ENCODE measurements at regions not wholly inside any gene's neighbourhood (a gene's known extent, or its start where the extent isn't known, plus 50 kb on each side); places are given as distances from the start of the nearest gene placed in this dataset.

GRCh38 chr1:22284906-22285548 is 142.1 kb upstream of the WNT4 start:
- Histone ChIP-seq H3K27me3 (ENCODE audit: control insufficient read depth in 2 of 2, insufficient read depth in 1 of 2, low read length in 1 of 2) (no peaks in the 10 kb centered on the region), H3K4me3 (ENCODE audit: low read length in 2 of 2) (no peak overlapping the region), H3K4me1 (ENCODE audit: control insufficient read depth in 2 of 2, insufficient read depth in 2 of 2, low read length in 2 of 2) (no peaks in the 10 kb centered on the region), H3K36me3 (ENCODE audit: control insufficient read depth in 2 of 2, insufficient read depth in 2 of 2, low read length in 1 of 2) (no peaks in the 10 kb centered on the region), H3K27ac (ENCODE audit: low read depth in 1 of 2, low read length in 1 of 2) (no peak overlapping the region), H3K9me3 (ENCODE audit: control insufficient read depth in 2 of 2, insufficient read depth in 1 of 2, low read length in 1 of 2) (no peaks in the 10 kb centered on the region)
- 96% methylated on average over 15 of the region's 15 CpGs for WGBS
- no peak for DNase-seq (ENCODE audit: low read depth in 6 of 9, low spot score in 9 of 9)

- Histone ChIP-seq H3K36me3 (ENCODE audit: control insufficient read depth in 2 of 2, insufficient read depth in 2 of 2, low read length in 1 of 2) (no peaks in the 10 kb centered on the region), H3K9me3 (ENCODE audit: control insufficient read depth in 2 of 2, insufficient read depth in 1 of 2, low read length in 1 of 2) (no peaks in the 10 kb centered on the region), H3K27me3 (ENCODE audit: control insufficient read depth in 2 of 2, insufficient read depth in 1 of 2, low read length in 1 of 2) (no peaks in the 10 kb centered on the region), H3K4me1 (ENCODE audit: control insufficient read depth in 2 of 2, insufficient read depth in 2 of 2, low read length in 2 of 2) (no peaks in the 10 kb centered on the region), H3K27ac (ENCODE audit: low read depth in 1 of 2, low read length in 1 of 2) (no peak overlapping the region), H3K4me3 (ENCODE audit: low read length in 2 of 2) (no peak overlapping the region)
- WGBS: 96% methylated on average over 37 of the region's 37 CpGs
- no peak for DNase-seq (ENCODE audit: low read depth in 6 of 9, low spot score in 9 of 9)
These were observed 142.9 kb upstream of the WNT4 start for GRCh38 chr1:22285549-22286396.

DNA sequence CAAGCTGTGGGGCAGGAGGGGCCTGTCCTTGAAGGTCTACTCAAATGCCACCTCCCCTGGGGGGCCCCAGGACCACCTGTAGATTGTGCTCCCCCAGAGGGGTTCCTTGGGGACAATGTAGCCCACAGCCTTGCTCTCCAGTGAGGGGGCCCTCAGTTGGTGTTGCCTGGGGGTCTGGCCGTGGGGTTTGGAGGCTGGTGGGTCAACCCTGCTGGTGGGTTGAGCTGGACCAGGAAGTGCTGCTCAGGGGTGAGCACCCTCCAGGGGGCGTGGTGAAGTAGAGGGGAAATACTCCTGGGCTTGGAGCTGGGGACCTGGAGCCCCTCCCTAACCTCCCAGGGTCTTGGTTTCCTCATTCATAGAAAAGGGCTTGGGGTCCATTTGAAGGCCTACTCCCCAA is 143.6 kb upstream of the WNT4 start:
- Histone ChIP-seq H3K27ac (ENCODE audit: low read depth in 1 of 2, low read length in 1 of 2) (no peak overlapping the region), H3K4me3 (ENCODE audit: low read length in 2 of 2) (no peak overlapping the region), H3K4me1 (ENCODE audit: control insufficient read depth in 2 of 2, insufficient read depth in 2 of 2, low read length in 2 of 2) (no peaks in the 10 kb centered on the region), H3K9me3 (ENCODE audit: control insufficient read depth in 2 of 2, insufficient read depth in 1 of 2, low read length in 1 of 2) (no peaks in the 10 kb centered on the region), H3K27me3 (ENCODE audit: control insufficient read depth in 2 of 2, insufficient read depth in 1 of 2, low read length in 1 of 2) (no peaks in the 10 kb centered on the region), H3K36me3 (ENCODE audit: control insufficient read depth in 2 of 2, insufficient read depth in 2 of 2, low read length in 1 of 2) (no peaks in the 10 kb centered on the region)
- 88% methylated on average over 2 of the region's 2 CpGs for WGBS
- DNase-seq (ENCODE audit: low read depth in 6 of 9, low spot score in 9 of 9): no peak

DNA sequence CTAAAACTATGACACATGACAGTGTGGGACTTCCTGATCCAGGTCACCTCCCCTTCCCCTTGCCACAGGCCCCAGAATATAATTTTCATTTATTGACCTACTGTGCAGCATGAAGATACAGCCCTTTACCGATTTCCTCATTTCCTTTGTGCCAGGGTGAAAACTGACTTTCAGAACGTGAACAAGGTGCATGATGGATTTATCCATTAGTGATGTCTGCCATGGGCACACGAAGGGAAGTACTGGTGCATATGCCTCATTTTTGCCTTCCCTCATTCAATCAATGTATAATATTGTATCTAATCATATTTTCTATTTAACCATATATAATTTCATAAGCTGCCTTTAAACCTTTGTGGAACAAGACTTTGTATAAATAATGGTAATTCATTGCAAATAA is 144.4 kb upstream of the WNT4 start:
- no peak overlapping the region for H3K27ac ChIP-seq (ENCODE audit: low read depth in 1 of 2, low read length in 1 of 2)
- 90% methylated on average over 3 of the region's 3 CpGs for WGBS
- H3K4me3 ChIP-seq (ENCODE audit: low read length in 2 of 2): no peak overlapping the region
- no peaks in the 10 kb centered on the region for H3K4me1 ChIP-seq (ENCODE audit: control insufficient read depth in 2 of 2, insufficient read depth in 2 of 2, low read length in 2 of 2)
- H3K9me3 ChIP-seq (ENCODE audit: control insufficient read depth in 2 of 2, insufficient read depth in 1 of 2, low read length in 1 of 2): no peaks in the 10 kb centered on the region
- peaks cover 0 to 2% of the 10 kb centered on the region in 2 donors for H3K27me3 ChIP-seq (ENCODE audit: control insufficient read depth in 2 of 2, insufficient read depth in 1 of 2, low read length in 1 of 2)
- H3K36me3 ChIP-seq (ENCODE audit: control insufficient read depth in 2 of 2, insufficient read depth in 2 of 2, low read length in 1 of 2): no peaks in the 10 kb centered on the region
- DNase-seq (ENCODE audit: low read depth in 6 of 9, low spot score in 9 of 9): no peak

- DNase-seq (ENCODE audit: low read depth in 6 of 9, low spot score in 9 of 9): no peak
- H3K27me3 ChIP-seq (ENCODE audit: control insufficient read depth in 2 of 2, insufficient read depth in 1 of 2, low read length in 1 of 2): peaks cover 0 to 2% of the 10 kb centered on the region in 2 donors
- no peaks in the 10 kb centered on the region for H3K36me3 ChIP-seq (ENCODE audit: control insufficient read depth in 2 of 2, insufficient read depth in 2 of 2, low read length in 1 of 2)
- H3K9me3 ChIP-seq (ENCODE audit: control insufficient read depth in 2 of 2, insufficient read depth in 1 of 2, low read length in 1 of 2): no peaks in the 10 kb centered on the region
- no peak overlapping the region for H3K4me3 ChIP-seq (ENCODE audit: low read length in 2 of 2)
- H3K27ac ChIP-seq (ENCODE audit: low read depth in 1 of 2, low read length in 1 of 2): no peak overlapping the region
- 75% methylated on average over 15 of the region's 15 CpGs for WGBS
- no peaks in the 10 kb centered on the region for H3K4me1 ChIP-seq (ENCODE audit: control insufficient read depth in 2 of 2, insufficient read depth in 2 of 2, low read length in 2 of 2)
These were observed 145.1 kb upstream of the WNT4 start for GRCh38 chr1:22287946-22288520.

- DNase-seq (ENCODE audit: low read depth in 6 of 9, low spot score in 9 of 9): no peak
- WGBS: 92% methylated on average over 4 of the region's 4 CpGs
These were observed 145.8 kb upstream of the WNT4 start for GRCh38 chr1:22288593-22289241.

DNA sequence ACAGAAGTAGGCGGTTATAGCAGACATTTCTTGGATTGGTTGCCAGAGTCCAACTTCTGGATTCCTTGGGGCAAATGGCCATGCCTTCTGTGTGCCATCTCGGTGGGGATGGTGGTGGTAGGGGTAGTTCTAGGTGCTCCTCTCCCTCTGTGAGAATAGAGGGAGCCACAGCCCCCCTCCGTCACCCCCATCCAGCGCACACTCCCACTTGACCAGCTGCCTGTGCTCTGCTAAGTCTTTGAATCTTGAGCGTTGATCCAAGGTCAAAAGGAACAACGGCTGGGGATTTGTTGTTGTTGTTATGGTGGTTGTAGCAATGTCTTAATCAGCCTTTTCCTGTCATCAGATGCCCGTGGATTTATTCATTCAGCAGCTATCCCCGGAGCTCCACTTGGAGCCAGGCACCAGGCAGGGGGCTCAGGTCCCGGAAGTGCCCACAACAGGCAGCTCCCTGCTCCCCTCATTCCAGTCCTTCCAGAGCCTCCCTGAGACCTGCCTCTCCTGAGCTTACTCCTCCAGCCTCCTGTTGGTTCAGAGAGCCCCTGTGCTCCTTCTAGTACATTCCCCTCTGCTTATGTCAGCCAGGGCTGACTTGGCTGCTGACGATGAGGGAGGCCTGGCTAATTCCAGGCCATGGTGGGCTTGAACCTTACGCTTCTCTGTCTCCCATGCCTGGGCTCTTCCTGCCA is 146.6 kb upstream of the WNT4 start:
- H3K36me3 ChIP-seq (ENCODE audit: control insufficient read depth in 2 of 2, insufficient read depth in 2 of 2, low read length in 1 of 2): no peaks in the 10 kb centered on the region
- no peak overlapping the region for H3K27ac ChIP-seq (ENCODE audit: low read depth in 1 of 2, low read length in 1 of 2)
- H3K27me3 ChIP-seq (ENCODE audit: control insufficient read depth in 2 of 2, insufficient read depth in 1 of 2, low read length in 1 of 2): peaks cover 0 to 2% of the 10 kb centered on the region in 2 donors
- WGBS: 88% methylated on average over 11 of the region's 11 CpGs
- DNase-seq (ENCODE audit: low read depth in 6 of 9, low spot score in 9 of 9): no peak
- H3K4me1 ChIP-seq (ENCODE audit: control insufficient read depth in 2 of 2, insufficient read depth in 2 of 2, low read length in 2 of 2): no peaks in the 10 kb centered on the region
- H3K9me3 ChIP-seq (ENCODE audit: control insufficient read depth in 2 of 2, insufficient read depth in 1 of 2, low read length in 1 of 2): no peaks in the 10 kb centered on the region
- no peak overlapping the region for H3K4me3 ChIP-seq (ENCODE audit: low read length in 2 of 2)

More at GRCh38 chr1:22288593-22289241, 145.8 kb upstream of the WNT4 start:
- H3K27me3 ChIP-seq (ENCODE audit: control insufficient read depth in 2 of 2, insufficient read depth in 1 of 2, low read length in 1 of 2): peaks cover 0 to 2% of the 10 kb centered on the region in 2 donors
- no peaks in the 10 kb centered on the region for H3K36me3 ChIP-seq (ENCODE audit: control insufficient read depth in 2 of 2, insufficient read depth in 2 of 2, low read length in 1 of 2)
- no peak overlapping the region for H3K4me3 ChIP-seq (ENCODE audit: low read length in 2 of 2)
- H3K9me3 ChIP-seq (ENCODE audit: control insufficient read depth in 2 of 2, insufficient read depth in 1 of 2, low read length in 1 of 2): no peaks in the 10 kb centered on the region
- no peak overlapping the region for H3K27ac ChIP-seq (ENCODE audit: low read depth in 1 of 2, low read length in 1 of 2)
- H3K4me1 ChIP-seq (ENCODE audit: control insufficient read depth in 2 of 2, insufficient read depth in 2 of 2, low read length in 2 of 2): no peaks in the 10 kb centered on the region

- no peak for DNase-seq (ENCODE audit: low read depth in 6 of 9, low spot score in 9 of 9)
These were observed 147.3 kb upstream of the WNT4 start for GRCh38 chr1:22290157-22290556.

More at GRCh38 chr1:22290157-22290556, 147.3 kb upstream of the WNT4 start:
- 88% methylated on average over 8 of the region's 8 CpGs for WGBS
- Histone ChIP-seq H3K36me3 (ENCODE audit: control insufficient read depth in 2 of 2, insufficient read depth in 2 of 2, low read length in 1 of 2) (no peaks in the 10 kb centered on the region), H3K4me3 (ENCODE audit: low read length in 2 of 2) (no peak overlapping the region), H3K4me1 (ENCODE audit: control insufficient read depth in 2 of 2, insufficient read depth in 2 of 2, low read length in 2 of 2) (no peaks in the 10 kb centered on the region), H3K27me3 (ENCODE audit: control insufficient read depth in 2 of 2, insufficient read depth in 1 of 2, low read length in 1 of 2) (peaks cover 0 to 2% of the 10 kb centered on the region in 2 donors), H3K9me3 (ENCODE audit: control insufficient read depth in 2 of 2, insufficient read depth in 1 of 2, low read length in 1 of 2) (no peaks in the 10 kb centered on the region), H3K27ac (ENCODE audit: low read depth in 1 of 2, low read length in 1 of 2) (no peak overlapping the region)

Data from thymus (tissue), 11 donors.